WTC11 (cell line): ENCODE measurements at regions not wholly inside any gene's neighbourhood (a gene's known extent, or its start where the extent isn't known, plus 50 kb on each side); places are given as distances from the start of the nearest gene placed in this dataset.

Experiments used
- ATAC-seq: fragments of 200-7000 bp; cut with Tn5 transposase; 2 replicates; pipeline ENCODE4 v1.10.0; 2021; ENCODE audit warnings: mild to moderate bottlenecking, moderate library complexity
- CTCF ChIA-PET: fragments of 300-600 bp; sonication (Branson Sonifier 250); formaldehyde crosslinking; loops from one replicate; lab custom pipeline; 2021; ENCODE audit warnings: antibody characterized with exemption; lab: Charles Lee
- POLR2A ChIA-PET: fragments of 350-600 bp; sonication (Branson Sonifier 250); formaldehyde crosslinking; loops from one replicate; lab custom pipeline; 2021; ENCODE audit warnings: antibody characterized with exemption; lab: Charles Lee
- DNase-seq: peaks from one replicate; pipeline ENCODE4 v3.0.0; 2021; ENCODE audit warnings: low spot score
- H3K27ac Mint-ChIP-seq: 2 replicates; pipeline ENCODE4 v1.8.0; 2021; ENCODE audit warnings: mixed read lengths
- H3K27me3 Mint-ChIP-seq: 2 replicates; pipeline ENCODE4 v1.8.0; 2021; ENCODE audit warnings: low read depth, mild to moderate bottlenecking, moderate library complexity, mixed read lengths
- H3K36me3 Mint-ChIP-seq: 2 replicates; pipeline ENCODE4 v1.8.0; 2021; ENCODE audit warnings: mixed read lengths
- H3K4me1 Mint-ChIP-seq: 2 replicates; pipeline ENCODE4 v1.8.0; 2022; ENCODE audit warnings: mixed read lengths
- H3K4me3 Mint-ChIP-seq: 2 replicates; pipeline ENCODE4 v1.8.0; 2021; ENCODE audit warnings: mild to moderate bottlenecking, moderate library complexity, mixed read lengths
- H3K9me3 Mint-ChIP-seq: 2 replicates; pipeline ENCODE4 v1.8.0; 2021; ENCODE audit warnings: mixed read lengths
- ATF1 ChIP-seq: sonication (generic); formaldehyde crosslinking; IDR thresholded peaks from 2 replicates; pipeline ENCODE4 v1.8.1; 2023; ENCODE audit warnings: mild to moderate bottlenecking, moderate library complexity, missing genetic modification reagents
- CREM ChIP-seq: sonication (generic); formaldehyde crosslinking; IDR thresholded peaks from 2 replicates; pipeline ENCODE4 v1.8.1; 2022; ENCODE audit warnings: mild to moderate bottlenecking, missing genetic modification reagents, moderate library complexity
- ESRRA ChIP-seq: sonication (generic); formaldehyde crosslinking; IDR thresholded peaks from 2 replicates; pipeline ENCODE4 v1.8.1; 2022; ENCODE audit warnings: mild to moderate bottlenecking, missing genetic modification reagents, borderline replicate concordance
- MLX ChIP-seq: sonication (generic); formaldehyde crosslinking; IDR thresholded peaks from 2 replicates; pipeline ENCODE4 v1.8.1; 2023; ENCODE audit warnings: mild to moderate bottlenecking, missing genetic modification reagents, moderate library complexity
- NFE2L1 ChIP-seq: sonication (generic); formaldehyde crosslinking; IDR thresholded peaks from 2 replicates; pipeline ENCODE4 v1.8.1; 2023; ENCODE audit warnings: missing genetic modification reagents
- NFYB ChIP-seq: sonication (generic); formaldehyde crosslinking; conservative IDR thresholded peaks from 2 replicates; pipeline ENCODE4 v1.8.0; 2022; ENCODE audit warnings: low read depth, missing genetic modification reagents
- PRDM15 ChIP-seq: sonication (generic); formaldehyde crosslinking; IDR thresholded peaks from 2 replicates; pipeline ENCODE4 v1.8.0; 2022; ENCODE audit warnings: missing genetic modification reagents
- SMAD4 ChIP-seq: sonication (generic); formaldehyde crosslinking; IDR thresholded peaks from 2 replicates; pipeline ENCODE4 v1.8.0; 2022; ENCODE audit warnings: mild to moderate bottlenecking, missing genetic modification reagents
- ZNF138 ChIP-seq: sonication (generic); formaldehyde crosslinking; conservative IDR thresholded peaks from 2 replicates; pipeline ENCODE4 v1.8.1; 2022; ENCODE audit warnings: mild to moderate bottlenecking, moderate library complexity, missing genetic modification reagents
- ZNF532 ChIP-seq: fragments of 250-450 bp; sonication (Bioruptor Pico); IDR thresholded peaks from 2 replicates; pipeline ENCODE4 v1.9.0; 2021; ENCODE audit warnings: mild to moderate bottlenecking, borderline replicate concordance
- ZSCAN18 ChIP-seq: fragments of 250-450 bp; sonication (Bioruptor Pico); IDR thresholded peaks from 2 replicates; pipeline ENCODE4 v2.1.2; 2022; ENCODE audit warnings: mild to moderate bottlenecking, moderate library complexity
- TF ChIP-seq, protein P1 (sequence below): sonication (generic); formaldehyde crosslinking; IDR thresholded peaks from 2 replicates; pipeline ENCODE4 v1.8.1; 2022; ENCODE audit warnings: mild to moderate bottlenecking, missing genetic modification reagents, moderate library complexity, borderline replicate concordance
- TF ChIP-seq, protein P2 (sequence below): sonication (generic); formaldehyde crosslinking; IDR thresholded peaks from 2 replicates; pipeline ENCODE4 v1.8.1; 2023; ENCODE audit warnings: mild to moderate bottlenecking, missing genetic modification reagents, borderline replicate concordance
- TF ChIP-seq, protein P3 (sequence below): sonication (generic); formaldehyde crosslinking; IDR thresholded peaks from 2 replicates; pipeline ENCODE4 v1.8.1; 2022; ENCODE audit warnings: low read depth, missing genetic modification reagents, borderline replicate concordance

DNA sequence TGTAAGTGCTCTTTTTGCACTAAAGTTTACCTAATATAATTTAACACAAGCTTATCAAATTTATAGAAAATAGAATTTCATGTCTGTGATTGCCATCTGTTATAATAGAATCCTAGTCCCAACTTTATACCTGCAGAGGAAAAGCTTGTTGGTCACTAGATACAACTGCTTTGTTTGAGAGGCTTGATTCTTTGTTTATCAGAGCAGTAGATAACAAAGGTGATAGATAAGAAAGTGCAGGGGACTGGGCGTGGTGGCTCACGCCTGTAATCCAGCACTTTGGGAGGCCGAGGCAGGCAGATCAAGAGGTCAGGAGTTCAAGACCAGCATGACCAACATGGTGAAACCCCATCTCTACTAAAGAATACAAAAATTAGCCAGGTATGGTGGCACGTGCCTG lies 528.0 kb downstream of the STK39 start:
- CTCF ChIA-PET, result no interaction called here
- no peak for TF ChIP-seq MLX
- peaks cover 6% of the 10 kb centered on the region; the same call in 1 of the 2 replicates for H3K36me3 Mint-ChIP-seq
- ATAC-seq, result no peak
- no peak overlapping the region for H3K4me3 Mint-ChIP-seq
- H3K4me1 Mint-ChIP-seq, result peaks cover 25% of the 10 kb centered on the region
- peaks cover 8% of the 10 kb centered on the region for H3K9me3 Mint-ChIP-seq
- no peak for DNase-seq
- H3K27ac Mint-ChIP-seq, result no peak overlapping the region
- POLR2A ChIA-PET, result no interaction called here
- no peaks in the 10 kb centered on the region for H3K27me3 Mint-ChIP-seq

GRCh38 chr2:167718560-167718959 lies 528.8 kb downstream of the STK39 start:
- TF ChIP-seq ZNF138 (CRISPR knock-in tag), result no peak
- TF ChIP-seq ZSCAN18, result no peak
- no peak for TF ChIP-seq NFYB (CRISPR knock-in tag)
- no peak for TF ChIP-seq NFE2L1 (CRISPR knock-in tag)
- no peak for TF ChIP-seq SMAD4 (CRISPR knock-in tag)
- TF ChIP-seq, protein P1, sequence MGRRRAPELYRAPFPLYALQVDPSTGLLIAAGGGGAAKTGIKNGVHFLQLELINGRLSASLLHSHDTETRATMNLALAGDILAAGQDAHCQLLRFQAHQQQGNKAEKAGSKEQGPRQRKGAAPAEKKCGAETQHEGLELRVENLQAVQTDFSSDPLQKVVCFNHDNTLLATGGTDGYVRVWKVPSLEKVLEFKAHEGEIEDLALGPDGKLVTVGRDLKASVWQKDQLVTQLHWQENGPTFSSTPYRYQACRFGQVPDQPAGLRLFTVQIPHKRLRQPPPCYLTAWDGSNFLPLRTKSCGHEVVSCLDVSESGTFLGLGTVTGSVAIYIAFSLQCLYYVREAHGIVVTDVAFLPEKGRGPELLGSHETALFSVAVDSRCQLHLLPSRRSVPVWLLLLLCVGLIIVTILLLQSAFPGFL (CRISPR knock-in tag), result no peak
- TF ChIP-seq, protein P2, sequence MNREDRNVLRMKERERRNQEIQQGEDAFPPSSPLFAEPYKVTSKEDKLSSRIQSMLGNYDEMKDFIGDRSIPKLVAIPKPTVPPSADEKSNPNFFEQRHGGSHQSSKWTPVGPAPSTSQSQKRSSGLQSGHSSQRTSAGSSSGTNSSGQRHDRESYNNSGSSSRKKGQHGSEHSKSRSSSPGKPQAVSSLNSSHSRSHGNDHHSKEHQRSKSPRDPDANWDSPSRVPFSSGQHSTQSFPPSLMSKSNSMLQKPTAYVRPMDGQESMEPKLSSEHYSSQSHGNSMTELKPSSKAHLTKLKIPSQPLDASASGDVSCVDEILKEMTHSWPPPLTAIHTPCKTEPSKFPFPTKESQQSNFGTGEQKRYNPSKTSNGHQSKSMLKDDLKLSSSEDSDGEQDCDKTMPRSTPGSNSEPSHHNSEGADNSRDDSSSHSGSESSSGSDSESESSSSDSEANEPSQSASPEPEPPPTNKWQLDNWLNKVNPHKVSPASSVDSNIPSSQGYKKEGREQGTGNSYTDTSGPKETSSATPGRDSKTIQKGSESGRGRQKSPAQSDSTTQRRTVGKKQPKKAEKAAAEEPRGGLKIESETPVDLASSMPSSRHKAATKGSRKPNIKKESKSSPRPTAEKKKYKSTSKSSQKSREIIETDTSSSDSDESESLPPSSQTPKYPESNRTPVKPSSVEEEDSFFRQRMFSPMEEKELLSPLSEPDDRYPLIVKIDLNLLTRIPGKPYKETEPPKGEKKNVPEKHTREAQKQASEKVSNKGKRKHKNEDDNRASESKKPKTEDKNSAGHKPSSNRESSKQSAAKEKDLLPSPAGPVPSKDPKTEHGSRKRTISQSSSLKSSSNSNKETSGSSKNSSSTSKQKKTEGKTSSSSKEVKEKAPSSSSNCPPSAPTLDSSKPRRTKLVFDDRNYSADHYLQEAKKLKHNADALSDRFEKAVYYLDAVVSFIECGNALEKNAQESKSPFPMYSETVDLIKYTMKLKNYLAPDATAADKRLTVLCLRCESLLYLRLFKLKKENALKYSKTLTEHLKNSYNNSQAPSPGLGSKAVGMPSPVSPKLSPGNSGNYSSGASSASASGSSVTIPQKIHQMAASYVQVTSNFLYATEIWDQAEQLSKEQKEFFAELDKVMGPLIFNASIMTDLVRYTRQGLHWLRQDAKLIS, result no peak
- no peak for TF ChIP-seq ATF1
- TF ChIP-seq, protein P3, sequence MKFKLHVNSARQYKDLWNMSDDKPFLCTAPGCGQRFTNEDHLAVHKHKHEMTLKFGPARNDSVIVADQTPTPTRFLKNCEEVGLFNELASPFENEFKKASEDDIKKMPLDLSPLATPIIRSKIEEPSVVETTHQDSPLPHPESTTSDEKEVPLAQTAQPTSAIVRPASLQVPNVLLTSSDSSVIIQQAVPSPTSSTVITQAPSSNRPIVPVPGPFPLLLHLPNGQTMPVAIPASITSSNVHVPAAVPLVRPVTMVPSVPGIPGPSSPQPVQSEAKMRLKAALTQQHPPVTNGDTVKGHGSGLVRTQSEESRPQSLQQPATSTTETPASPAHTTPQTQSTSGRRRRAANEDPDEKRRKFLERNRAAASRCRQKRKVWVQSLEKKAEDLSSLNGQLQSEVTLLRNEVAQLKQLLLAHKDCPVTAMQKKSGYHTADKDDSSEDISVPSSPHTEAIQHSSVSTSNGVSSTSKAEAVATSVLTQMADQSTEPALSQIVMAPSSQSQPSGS (CRISPR knock-in tag), result no peak
- TF ChIP-seq ESRRA (CRISPR knock-in tag), result no peak
- TF ChIP-seq CREM (CRISPR knock-in tag), result no peak
- Mint-ChIP-seq H3K4me1 (peaks cover 25% of the 10 kb centered on the region), H3K27me3 (no peaks in the 10 kb centered on the region), H3K9me3 (peaks cover 12% of the 10 kb centered on the region), H3K27ac (no peak overlapping the region), H3K4me3 (no peak overlapping the region), H3K36me3 (peaks cover 6% of the 10 kb centered on the region; the same call in 1 of the 2 replicates)
- DNase-seq, result no peak
- ChIA-PET CTCF (no interaction called here), POLR2A (no interaction called here)
- ATAC-seq, result no peak

- peak; percentile 35 for DNase-seq
- ATAC-seq, result peak; percentile 65
- peaks cover 8% of the 10 kb centered on the region for H3K4me1 Mint-ChIP-seq
- peaks cover 9% of the 10 kb centered on the region; the same call in 1 of the 2 replicates for H3K36me3 Mint-ChIP-seq
- H3K9me3 Mint-ChIP-seq, result peaks cover 22% of the 10 kb centered on the region
- ChIA-PET CTCF (no interaction called here), POLR2A (interaction anchor here (0.6 kb wide), 1 partner anchor 266 kb away, joined by 5 read pairs; no protein-coding TSS in a partner anchor)
- TF ChIP-seq PRDM15 (peak; percentile 65), ZNF532 (CRISPR knock-in tag) (no peak)
- H3K27ac Mint-ChIP-seq, result no peak overlapping the region
- H3K27me3 Mint-ChIP-seq, result no peaks in the 10 kb centered on the region
- 0 out of 2 replicates have a peak overlapping the region, but pooled peaks have one; percentile 19 for H3K4me3 Mint-ChIP-seq
Observed at GRCh38 chr2:167715932-167716331, 531.5 kb downstream of the STK39 start.
